ENCODE measurements at regions not wholly inside any gene's neighbourhood (a gene's known extent, or its start where the extent isn't known, plus 50 kb on each side); places are given as distances from the start of the nearest gene placed in this dataset.

- TF ChIP-seq POLR2AphosphoS5 (IDR thresholded peaks at IDR 0.05; ENCODE audit: low read depth, low read length) (no peak), POLR2A (IDR thresholded peaks at IDR 0.05; ENCODE audit: control extremely low read depth in 1 of 2, low read depth in 2 of 2, low read length in 2 of 2) (no peak), KDM1A (IDR thresholded peaks at IDR 0.05; ENCODE audit: borderline replicate concordance, low read length) (no peak)
These were observed 856.9 kb downstream of the EPHA3 start for GRCh38 chr3:89964347-89964746.

Measured in H1 (cell line).